Mesendoderm (in vitro differentiated cells): ENCODE measurements at regions not wholly inside any gene's neighbourhood (a gene's known extent, or its start where the extent isn't known, plus 50 kb on each side); places are given as distances from the start of the nearest gene placed in this dataset.

Source experiments
- DNase-seq: peaks from one replicate; pipeline ENCODE4 v3.0.0; 2013
- H2AK5ac ChIP-seq: 2 replicates; pipeline ENCODE4 v1.6.1; 2013; ENCODE audit warnings: low read length, inconsistent platforms
- H2BK120ac ChIP-seq: 2 replicates; pipeline ENCODE4 v1.6.1; 2013; ENCODE audit warnings: low read depth, mild to moderate bottlenecking, low read length, moderate library complexity, mixed read lengths
- H2BK15ac ChIP-seq: replicated peaks from 2 replicates; pipeline ENCODE4 v1.6.1; 2013; ENCODE audit warnings: low read depth, mild to moderate bottlenecking, moderate library complexity
- H2BK5ac ChIP-seq: 2 replicates; pipeline ENCODE4 v1.6.1; 2013; ENCODE audit warnings: low read length, inconsistent platforms
- H3K18ac ChIP-seq: 2 replicates; pipeline ENCODE4 v1.6.1; 2013; ENCODE audit warnings: mild to moderate bottlenecking, low read length, mixed read lengths
- H3K23ac ChIP-seq: one replicate; pipeline ENCODE4 v1.6.1; 2013; ENCODE audit warnings: low read length
- H3K27ac ChIP-seq: 2 replicates; pipeline ENCODE4 v1.5.1; 2013; ENCODE audit warnings: low read depth, mild to moderate bottlenecking, inconsistent platforms, low read length, moderate library complexity
- H3K27me3 ChIP-seq: 2 replicates; pipeline ENCODE4 v1.6.1; 2013; ENCODE audit warnings: low read length, control low read depth, mild to moderate bottlenecking, inconsistent platforms; ENCODE audit not compliant: insufficient read depth, poor library complexity
- H3K36me3 ChIP-seq: 2 replicates; pipeline ENCODE4 v1.6.1; 2013; ENCODE audit warnings: low read length, inconsistent platforms; ENCODE audit not compliant: control insufficient read depth, insufficient read depth
- H3K4ac ChIP-seq: one replicate; pipeline ENCODE4 v1.6.1; 2013; ENCODE audit warnings: low read depth, mild to moderate bottlenecking, low read length, moderate library complexity
- H3K4me1 ChIP-seq: 2 replicates; pipeline ENCODE4 v1.6.1; 2013; ENCODE audit warnings: low read depth, low read length, inconsistent platforms; ENCODE audit not compliant: control insufficient read depth
- H3K4me2 ChIP-seq: 2 replicates; pipeline ENCODE4 v1.6.1; 2013; ENCODE audit warnings: low read length
- H3K4me3 ChIP-seq: 2 replicates; pipeline ENCODE4 v1.5.1; 2013; ENCODE audit warnings: mild to moderate bottlenecking, low read length
- H3K56ac ChIP-seq: one replicate; pipeline ENCODE4 v1.6.1; 2013; ENCODE audit warnings: low read length
- H3K79me1 ChIP-seq: 2 replicates; pipeline ENCODE4 v1.6.1; 2013; ENCODE audit warnings: low read length, inconsistent platforms
- H3K79me2 ChIP-seq: 2 replicates; pipeline ENCODE4 v1.6.1; 2013; ENCODE audit warnings: mild to moderate bottlenecking, low read length; ENCODE audit not compliant: control insufficient read depth, insufficient read depth
- H3K9ac ChIP-seq: 2 replicates; pipeline ENCODE4 v1.6.1; 2013; ENCODE audit warnings: low read length, inconsistent platforms
- H4K5ac ChIP-seq: one replicate; pipeline ENCODE4 v1.6.1; 2013; ENCODE audit warnings: low read length
- H4K8ac ChIP-seq: one replicate; pipeline ENCODE4 v1.6.1; 2013; ENCODE audit warnings: low read depth, mild to moderate bottlenecking, control low read depth, low read length, moderate library complexity
- WGBS: extraction: QIAGEN DNeasy Blood & Tissue Kit; methylation state at CpG from one replicate; pipeline ENCODE4 v1.1.7; 2013; ENCODE audit warnings: low lambda C conversion rate, missing lambda C conversion rate; ENCODE audit not compliant: insufficient coverage; ENCODE audit errors: extremely low coverage; 5-methylcytosine and 5-hydroxymethylcytosine counted together

DNA sequence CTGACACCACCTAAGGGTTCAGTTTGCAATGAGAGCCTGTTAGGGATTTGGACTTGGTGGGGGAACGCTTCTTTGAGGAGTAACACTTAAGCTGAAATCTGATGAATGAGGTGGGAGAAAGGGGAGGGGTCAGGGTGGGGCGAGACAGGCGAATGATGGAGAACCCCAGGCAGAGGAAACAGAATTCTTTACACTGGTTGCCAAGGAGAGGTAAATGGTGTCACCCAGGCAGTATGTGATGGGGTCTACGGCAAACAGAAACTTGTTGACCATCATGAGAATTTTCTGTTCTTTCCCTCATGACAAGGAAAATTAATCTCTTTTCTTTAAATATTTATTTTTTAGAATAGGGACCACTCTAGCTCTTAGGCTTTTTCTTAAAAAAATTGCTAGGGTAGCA is 157.2 kb upstream of the MITF start:
- Histone ChIP-seq H3K27me3 (no peaks in the 10 kb centered on the region), H3K23ac (no peak overlapping the region), H3K18ac (no peak overlapping the region), H3K4me3 (no peak overlapping the region), H4K8ac (no peak overlapping the region), H3K4me2 (no peak overlapping the region), H3K36me3 (no peaks in the 10 kb centered on the region), H3K27ac (no peak overlapping the region), H3K56ac (no peak overlapping the region), H3K79me2 (no peaks in the 10 kb centered on the region), H3K4ac (no peak overlapping the region), H2BK15ac (no peak overlapping the region), H2BK120ac (no peak overlapping the region), H3K9ac (no peak overlapping the region), H4K5ac (no peak overlapping the region), H2AK5ac (no peak overlapping the region), H3K79me1 (no peaks in the 10 kb centered on the region), H2BK5ac (no peak overlapping the region), H3K4me1 (no peaks in the 10 kb centered on the region)
- no peak for DNase-seq
- WGBS, result no CpG with 5 or more reads among the region's 4 CpGs

DNA sequence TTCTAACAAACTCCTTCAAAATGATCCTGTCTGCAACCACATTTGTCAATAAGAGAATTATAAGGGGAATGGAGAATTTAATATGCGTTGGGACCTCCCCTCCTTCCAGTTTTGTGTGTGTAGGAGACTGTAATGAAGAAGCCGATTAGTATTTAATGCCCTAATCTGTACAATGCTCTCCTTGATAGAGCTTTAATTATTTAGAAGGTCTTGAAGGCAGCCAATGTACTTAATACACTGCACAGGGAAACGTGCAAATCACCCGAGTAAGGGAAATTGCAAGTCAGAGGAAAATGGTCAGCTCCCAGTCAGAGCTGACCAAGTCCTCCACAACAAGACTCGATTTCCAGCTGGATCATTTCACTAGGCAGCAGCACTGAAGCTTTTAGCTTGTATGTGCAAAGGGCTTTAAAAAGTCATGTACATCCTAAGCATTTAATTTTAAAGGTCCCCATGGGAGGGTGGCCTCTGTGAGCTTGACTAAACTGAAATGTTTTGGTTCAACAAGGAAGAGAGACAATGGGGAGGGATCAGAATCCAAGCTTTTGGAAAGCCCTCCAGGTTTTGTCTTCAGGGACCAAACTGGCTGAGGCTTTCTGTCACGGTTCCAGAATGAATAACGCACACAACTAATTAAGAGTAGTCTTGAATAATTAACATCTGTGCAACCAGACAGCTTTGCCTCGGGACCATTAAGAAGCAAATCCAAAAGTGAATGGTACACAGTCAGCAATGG is 159.8 kb upstream of the MITF start:
- Histone ChIP-seq H4K8ac (no peak overlapping the region), H2AK5ac (no peak overlapping the region), H2BK5ac (no peak overlapping the region), H2BK120ac (no peak overlapping the region), H3K4me2 (no peak overlapping the region), H4K5ac (no peak overlapping the region), H3K36me3 (no peaks in the 10 kb centered on the region), H3K9ac (no peak overlapping the region), H3K18ac (no peak overlapping the region), H3K56ac (no peak overlapping the region), H2BK15ac (no peak overlapping the region), H3K4ac (no peak overlapping the region), H3K79me1 (no peaks in the 10 kb centered on the region), H3K4me3 (no peak overlapping the region), H3K23ac (no peak overlapping the region), H3K79me2 (no peaks in the 10 kb centered on the region), H3K27ac (no peak overlapping the region), H3K4me1 (no peaks in the 10 kb centered on the region), H3K27me3 (no peaks in the 10 kb centered on the region)
- no peak for DNase-seq
- WGBS, result no CpG with 5 or more reads among the region's 8 CpGs

DNA sequence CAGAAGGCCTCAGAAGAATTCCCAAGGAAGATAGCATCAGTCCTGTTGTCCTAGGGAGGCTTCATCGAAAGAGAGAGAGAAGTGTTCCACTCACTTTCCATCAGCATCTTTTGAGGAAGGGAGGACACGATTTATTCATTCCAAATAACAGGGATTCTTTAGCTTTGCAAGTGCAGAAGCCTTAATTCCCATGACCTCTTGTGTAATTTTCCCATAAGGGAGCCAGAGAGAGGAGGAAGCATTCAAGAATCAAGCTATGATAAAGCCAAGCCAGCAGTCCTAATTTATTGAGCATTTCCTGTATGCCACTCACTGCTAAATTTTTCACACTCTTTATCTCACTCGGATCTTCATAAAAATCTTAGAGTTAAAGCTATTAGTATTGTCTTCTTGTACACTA is 169.7 kb upstream of the MITF start:
- no peaks in the 10 kb centered on the region for H3K4me1 ChIP-seq
- no peak overlapping the region for H3K27ac ChIP-seq
- H2AK5ac ChIP-seq, result no peak overlapping the region
- H2BK120ac ChIP-seq, result no peak overlapping the region
- H2BK5ac ChIP-seq, result no peak overlapping the region
- no peaks in the 10 kb centered on the region for H3K79me2 ChIP-seq
- H4K5ac ChIP-seq, result no peak overlapping the region
- H3K18ac ChIP-seq, result no peak overlapping the region
- no peak overlapping the region for H3K4me3 ChIP-seq
- no CpG with 5 or more reads among the region's 3 CpGs for WGBS
- H3K4ac ChIP-seq, result no peak overlapping the region
- no peak overlapping the region for H2BK15ac ChIP-seq
- no peaks in the 10 kb centered on the region for H3K36me3 ChIP-seq
- no peak overlapping the region for H4K8ac ChIP-seq
- H3K9ac ChIP-seq, result no peak overlapping the region
- no peak for DNase-seq
- H3K23ac ChIP-seq, result no peak overlapping the region
- H3K79me1 ChIP-seq, result no peaks in the 10 kb centered on the region
- no peak overlapping the region for H3K4me2 ChIP-seq
- H3K56ac ChIP-seq, result no peak overlapping the region
- no peaks in the 10 kb centered on the region for H3K27me3 ChIP-seq

DNA sequence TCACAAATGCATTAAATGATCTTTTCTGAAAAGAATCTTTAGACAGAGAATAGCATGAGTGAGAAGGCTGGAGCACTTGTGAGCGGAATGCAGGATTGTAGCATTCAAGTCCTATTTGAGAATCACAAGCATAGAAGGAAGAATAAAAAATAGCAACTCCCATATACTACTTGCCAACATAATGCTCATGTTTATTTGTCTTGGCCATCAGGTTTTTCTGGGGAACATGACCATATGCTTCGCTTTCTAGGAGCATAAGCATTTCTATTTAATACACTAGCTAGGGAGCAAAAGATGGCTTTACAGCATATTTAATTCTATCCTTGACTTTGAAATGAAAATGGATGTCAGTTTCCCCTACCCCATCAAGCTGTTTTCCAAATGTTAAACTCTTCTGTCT is 170.3 kb upstream of the MITF start:
- Histone ChIP-seq H3K27me3 (no peaks in the 10 kb centered on the region), H3K18ac (no peak overlapping the region), H3K4me1 (no peaks in the 10 kb centered on the region), H3K56ac (no peak overlapping the region), H3K23ac (no peak overlapping the region), H3K4ac (no peak overlapping the region), H4K5ac (no peak overlapping the region), H3K4me2 (no peak overlapping the region), H3K79me2 (no peaks in the 10 kb centered on the region), H2BK120ac (no peak overlapping the region), H2BK5ac (no peak overlapping the region), H2BK15ac (no peak overlapping the region), H3K9ac (no peak overlapping the region), H3K4me3 (no peak overlapping the region), H3K79me1 (no peaks in the 10 kb centered on the region), H3K27ac (no peak overlapping the region), H4K8ac (no peak overlapping the region), H3K36me3 (no peaks in the 10 kb centered on the region), H2AK5ac (no peak overlapping the region)
- no CpG with 5 or more reads among the region's 2 CpGs for WGBS
- no peak for DNase-seq

DNA sequence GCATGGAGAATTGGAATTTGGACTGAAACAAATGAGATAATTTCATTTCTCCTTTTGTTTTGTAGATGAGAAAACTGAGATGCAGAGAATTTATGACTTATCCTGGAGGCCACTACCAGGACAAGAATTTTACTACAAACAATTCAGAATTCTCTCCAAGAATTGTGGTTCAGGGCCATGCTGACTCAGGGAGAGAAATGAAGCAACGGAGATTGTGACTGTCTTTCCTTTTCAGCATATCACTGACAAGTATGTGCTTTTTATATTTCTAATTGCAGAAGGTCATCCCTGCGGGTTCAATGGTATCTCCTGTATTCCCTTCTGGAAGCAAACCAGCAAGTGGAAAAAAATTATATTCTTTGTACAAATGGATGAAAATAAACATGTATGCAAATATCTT is 170.8 kb upstream of the MITF start:
- no peaks in the 10 kb centered on the region for H3K79me1 ChIP-seq
- no peak for DNase-seq
- no peak overlapping the region for H3K18ac ChIP-seq
- no peak overlapping the region for H3K23ac ChIP-seq
- H3K27ac ChIP-seq, result no peak overlapping the region
- no peaks in the 10 kb centered on the region for H3K36me3 ChIP-seq
- no peaks in the 10 kb centered on the region for H3K4me1 ChIP-seq
- no CpG with 5 or more reads among the region's 2 CpGs for WGBS
- no peak overlapping the region for H3K9ac ChIP-seq
- no peak overlapping the region for H4K8ac ChIP-seq
- no peak overlapping the region for H2BK120ac ChIP-seq
- H3K79me2 ChIP-seq, result no peaks in the 10 kb centered on the region
- no peak overlapping the region for H2AK5ac ChIP-seq
- H2BK15ac ChIP-seq, result no peak overlapping the region
- H3K56ac ChIP-seq, result no peak overlapping the region
- no peak overlapping the region for H3K4me2 ChIP-seq
- H4K5ac ChIP-seq, result no peak overlapping the region
- no peaks in the 10 kb centered on the region for H3K27me3 ChIP-seq
- no peak overlapping the region for H3K4me3 ChIP-seq
- no peak overlapping the region for H3K4ac ChIP-seq
- no peak overlapping the region for H2BK5ac ChIP-seq

DNA sequence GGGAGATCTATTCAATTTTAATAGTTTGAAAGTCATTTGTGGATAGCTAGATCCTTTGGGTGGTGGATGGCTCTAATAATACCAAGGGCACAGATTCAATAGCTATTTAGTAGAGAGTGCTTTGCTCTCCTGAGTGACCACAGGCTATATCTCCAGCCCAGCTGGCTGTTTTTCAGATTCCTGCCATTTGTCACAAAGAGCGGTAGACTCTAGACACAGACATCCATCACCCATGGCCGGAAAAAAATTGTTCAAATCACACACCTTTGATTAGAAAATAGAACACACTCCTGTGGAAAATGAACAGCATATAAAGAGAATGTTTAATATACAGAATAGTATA is 171.6 kb upstream of the MITF start:
- DNase-seq, result no peak
- H2BK15ac ChIP-seq, result no peak overlapping the region
- no peak overlapping the region for H3K18ac ChIP-seq
- H3K4me2 ChIP-seq, result no peak overlapping the region
- H3K4me3 ChIP-seq, result no peak overlapping the region
- no peak overlapping the region for H3K27ac ChIP-seq
- H3K4ac ChIP-seq, result no peak overlapping the region
- no peak overlapping the region for H2AK5ac ChIP-seq
- H2BK120ac ChIP-seq, result no peak overlapping the region
- H4K5ac ChIP-seq, result no peak overlapping the region
- H3K9ac ChIP-seq, result no peak overlapping the region
- WGBS, result no CpG with 5 or more reads among the region's 2 CpGs
- no peaks in the 10 kb centered on the region for H3K79me2 ChIP-seq
- H4K8ac ChIP-seq, result no peak overlapping the region
- H2BK5ac ChIP-seq, result no peak overlapping the region
- H3K23ac ChIP-seq, result no peak overlapping the region
- no peaks in the 10 kb centered on the region for H3K36me3 ChIP-seq
- no peaks in the 10 kb centered on the region for H3K4me1 ChIP-seq
- H3K27me3 ChIP-seq, result no peaks in the 10 kb centered on the region
- H3K79me1 ChIP-seq, result no peaks in the 10 kb centered on the region
- no peak overlapping the region for H3K56ac ChIP-seq
